ENCODE measurements at regions not wholly inside any gene's neighbourhood (a gene's known extent, or its start where the extent isn't known, plus 50 kb on each side); places are given as distances from the start of the nearest gene placed in this dataset.
A peak's percentile ranks its signal among the peaks of the same experiment; 100 is the strongest.

- ATAC-seq (no peak), DNase-seq (ENCODE audit: low spot score) (no peak)
Measured at GRCh38 chr12:4969405-4969804, 59.7 kb downstream of the KCNA1 start.

GRCh38 chr12:4974217-4974616, 64.5 kb downstream of the KCNA1 start:
- DNase-seq (ENCODE audit: low spot score) = no peak
- peak; percentile 60 for ATAC-seq

- DNase-seq (ENCODE audit: low spot score) = no peak
- no peak for ATAC-seq
Measured at GRCh38 chr12:4975574-4975973, 65.9 kb downstream of the KCNA1 start.

- ATAC-seq (no peak), DNase-seq (ENCODE audit: low spot score) (no peak)
Measured at GRCh38 chr12:4977102-4977501, 66.6 kb upstream of the KCNA5 start.

- no peak for ATAC-seq
Measured at GRCh38 chr12:4978737-4979136, 64.9 kb upstream of the KCNA5 start.

GRCh38 chr12:4979737-4980136, 63.9 kb upstream of the KCNA5 start:
- ATAC-seq (no peak), DNase-seq (ENCODE audit: low spot score) (no peak)

More at GRCh38 chr12:4978737-4979136, 64.9 kb upstream of the KCNA5 start:
- DNase-seq (ENCODE audit: low spot score) = no peak

GRCh38 chr12:4984344-4984743, 59.3 kb upstream of the KCNA5 start:
- ATAC-seq = no peak

GRCh38 chr12:4984971-4985370, 58.7 kb upstream of the KCNA5 start:
- ATAC-seq (no peak), DNase-seq (ENCODE audit: low spot score) (no peak)

More at GRCh38 chr12:4984344-4984743, 59.3 kb upstream of the KCNA5 start:
- DNase-seq (ENCODE audit: low spot score) = no peak

- no peak for ATAC-seq
- DNase-seq (ENCODE audit: low spot score) = no peak
Measured at GRCh38 chr12:4985820-4986219, 57.9 kb upstream of the KCNA5 start.

- ATAC-seq = no peak
- no peak for DNase-seq (ENCODE audit: low spot score)
Measured at GRCh38 chr12:4987076-4988046, 56.3 kb upstream of the KCNA5 start.

GRCh38 chr12:4991373-4991772, 52.3 kb upstream of the KCNA5 start:
- ATAC-seq = no peak
- no peak for DNase-seq (ENCODE audit: low spot score)

- ATAC-seq (no peak), DNase-seq (ENCODE audit: low spot score) (no peak)
Measured at GRCh38 chr12:4991801-4992200, 51.9 kb upstream of the KCNA5 start.

GRCh38 chr12:4992871-4993270, 50.8 kb upstream of the KCNA5 start:
- DNase-seq (ENCODE audit: low spot score) (no peak), ATAC-seq (no peak)

Measured in left lobe of liver (tissue), 2 donors.